Upper lobe of left lung (tissue), 4 donors: ENCODE measurements at regions not wholly inside any gene's neighbourhood (a gene's known extent, or its start where the extent isn't known, plus 50 kb on each side); places are given as distances from the start of the nearest gene placed in this dataset.

Source experiments
- EP300 ChIP-seq, 4 donors: sonication (generic); formaldehyde crosslinking; IDR thresholded peaks; one replicate each; pipeline ENCODE4 v1.5.1; 2017; ENCODE audit warnings: antibody characterized with exemption in 4 of 4, control low read depth in 2 of 4
- POLR2A ChIP-seq, 4 donors: fragments of 450-650 bp; IDR thresholded peaks; one replicate each; pipeline ENCODE4 v1.5.1; 2016 to 2017; ENCODE audit warnings: antibody characterized with exemption in 4 of 4, mild to moderate bottlenecking in 2 of 4
- TF ChIP-seq, protein P1 (sequence below), 6 experiments: fragments of 450-650 bp in 4 of 6; fragments of 200-600 bp in 2 of 6; sonication (generic) in 2 of 6; IDR thresholded peaks; one replicate each; pipeline ENCODE4 v1.5.1; 2016 to 2019; ENCODE audit warnings: antibody characterized with exemption in 6 of 6

DNA sequence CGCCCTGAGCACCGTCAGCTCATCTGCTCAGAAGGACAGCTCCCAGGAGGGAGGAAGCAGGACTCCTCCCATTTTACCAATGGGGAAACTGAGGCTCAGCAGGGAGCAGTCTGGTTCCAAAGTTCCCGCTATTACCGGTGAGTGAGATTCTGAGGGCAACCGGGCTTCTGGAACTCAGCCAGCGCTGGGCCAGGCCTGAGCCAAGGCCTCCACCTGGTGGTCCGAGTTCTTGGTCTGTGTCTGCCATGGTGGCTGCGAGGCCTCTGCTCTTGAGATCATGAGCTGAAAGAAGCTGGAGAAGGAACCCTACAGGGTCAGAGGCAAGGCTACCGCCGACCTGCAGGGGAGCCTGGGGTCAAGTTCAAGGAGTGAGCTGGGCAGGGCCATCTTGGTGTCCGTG lies 110.8 kb upstream of the GSE1 start:
- TF ChIP-seq, protein P1, sequence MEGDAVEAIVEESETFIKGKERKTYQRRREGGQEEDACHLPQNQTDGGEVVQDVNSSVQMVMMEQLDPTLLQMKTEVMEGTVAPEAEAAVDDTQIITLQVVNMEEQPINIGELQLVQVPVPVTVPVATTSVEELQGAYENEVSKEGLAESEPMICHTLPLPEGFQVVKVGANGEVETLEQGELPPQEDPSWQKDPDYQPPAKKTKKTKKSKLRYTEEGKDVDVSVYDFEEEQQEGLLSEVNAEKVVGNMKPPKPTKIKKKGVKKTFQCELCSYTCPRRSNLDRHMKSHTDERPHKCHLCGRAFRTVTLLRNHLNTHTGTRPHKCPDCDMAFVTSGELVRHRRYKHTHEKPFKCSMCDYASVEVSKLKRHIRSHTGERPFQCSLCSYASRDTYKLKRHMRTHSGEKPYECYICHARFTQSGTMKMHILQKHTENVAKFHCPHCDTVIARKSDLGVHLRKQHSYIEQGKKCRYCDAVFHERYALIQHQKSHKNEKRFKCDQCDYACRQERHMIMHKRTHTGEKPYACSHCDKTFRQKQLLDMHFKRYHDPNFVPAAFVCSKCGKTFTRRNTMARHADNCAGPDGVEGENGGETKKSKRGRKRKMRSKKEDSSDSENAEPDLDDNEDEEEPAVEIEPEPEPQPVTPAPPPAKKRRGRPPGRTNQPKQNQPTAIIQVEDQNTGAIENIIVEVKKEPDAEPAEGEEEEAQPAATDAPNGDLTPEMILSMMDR (IDR thresholded peaks at IDR 0.05), result no peak
- TF ChIP-seq EP300 (IDR thresholded peaks at IDR 0.05) (no peak), POLR2A (IDR thresholded peaks at IDR 0.05) (no peak)
